Skeletal muscle satellite cell (primary cell): ENCODE measurements at regions not wholly inside any gene's neighbourhood (a gene's known extent, or its start where the extent isn't known, plus 50 kb on each side); places are given as distances from the start of the nearest gene placed in this dataset.
A peak's percentile ranks its signal among the peaks of the same experiment; 100 is the strongest.

Experiments used
- H3K27me3 ChIP-seq: 2 replicates; pipeline ENCODE4 v1.7.0; 2013; ENCODE audit warnings: low read length; ENCODE audit not compliant: control insufficient read depth, insufficient read depth
- H3K36me3 ChIP-seq: 2 replicates; pipeline ENCODE4 v1.7.0; 2013; ENCODE audit warnings: mild to moderate bottlenecking, control low read depth, low read length; ENCODE audit not compliant: insufficient read depth
- H3K4me1 ChIP-seq: 2 replicates; pipeline ENCODE4 v1.7.0; 2013; ENCODE audit warnings: low read length; ENCODE audit not compliant: control insufficient read depth, insufficient read depth
- H3K4me2 ChIP-seq: 2 replicates; pipeline ENCODE4 v1.7.0; 2013; ENCODE audit warnings: mild to moderate bottlenecking, low read length
- H3K4me3 ChIP-seq: 2 replicates; pipeline ENCODE4 v1.7.0; 2013; ENCODE audit warnings: low read length
- H3K9ac ChIP-seq: 2 replicates; pipeline ENCODE4 v1.7.0; 2013; ENCODE audit warnings: mild to moderate bottlenecking, low read depth, low read length, moderate library complexity
- H3K9me3 ChIP-seq: replicated peaks from 2 replicates; pipeline ENCODE4 v1.7.0; 2013; ENCODE audit warnings: mild to moderate bottlenecking, control low read depth, low read length

DNA sequence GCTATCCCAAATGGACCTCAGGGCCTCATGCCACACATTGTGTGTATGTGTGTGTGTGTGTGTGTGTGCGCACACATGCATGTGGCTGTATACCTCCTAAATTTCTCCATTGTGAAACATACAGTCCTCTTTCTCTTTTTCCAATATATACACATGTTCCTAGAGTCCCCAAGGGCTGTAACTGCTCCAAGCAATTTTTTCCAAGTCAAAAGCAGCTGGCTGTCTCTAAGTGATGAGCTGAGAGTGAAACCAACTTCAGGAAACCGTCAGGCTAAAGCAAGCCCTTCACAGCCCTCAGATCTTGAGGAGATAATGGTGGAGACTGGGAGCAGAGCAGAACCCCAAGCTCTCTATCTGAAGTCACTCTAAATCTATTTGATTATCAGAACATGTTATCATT, 496.1 kb upstream of the DIPK2B start:
- H3K9me3 ChIP-seq = no peaks in the 10 kb centered on the region
- H3K36me3 ChIP-seq = no peaks in the 10 kb centered on the region
- peak overlapping the region; percentile 0 for H3K9ac ChIP-seq
- no peaks in the 10 kb centered on the region for H3K27me3 ChIP-seq
- peaks cover 36% of the 10 kb centered on the region for H3K4me1 ChIP-seq
- H3K4me3 ChIP-seq = no peak overlapping the region
- H3K4me2 ChIP-seq = no peak overlapping the region

DNA sequence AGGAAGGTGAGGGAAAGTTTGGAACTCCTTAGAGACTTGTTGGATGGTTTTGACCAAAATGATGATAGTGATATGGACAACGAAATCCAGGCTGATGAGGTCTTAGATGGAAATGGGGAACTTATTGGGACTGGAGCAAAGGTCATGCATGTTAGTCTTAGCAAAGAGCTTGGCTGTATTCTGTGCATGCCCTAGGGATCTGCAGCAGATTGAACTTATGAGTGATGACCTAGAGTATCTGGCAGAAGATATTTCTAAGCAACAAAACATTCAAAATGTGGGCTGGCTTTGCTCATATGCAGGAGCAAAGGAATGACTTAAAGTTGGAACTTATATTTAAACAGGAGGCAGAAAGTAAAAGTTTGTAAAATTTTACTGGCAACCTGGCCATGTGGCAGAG, 489.3 kb upstream of the DIPK2B start:
- Histone ChIP-seq H3K9me3 (no peaks in the 10 kb centered on the region), H3K9ac (no peak overlapping the region), H3K4me1 (no peaks in the 10 kb centered on the region), H3K36me3 (no peaks in the 10 kb centered on the region), H3K27me3 (peaks cover 5% of the 10 kb centered on the region), H3K4me2 (no peak overlapping the region), H3K4me3 (no peak overlapping the region)

DNA sequence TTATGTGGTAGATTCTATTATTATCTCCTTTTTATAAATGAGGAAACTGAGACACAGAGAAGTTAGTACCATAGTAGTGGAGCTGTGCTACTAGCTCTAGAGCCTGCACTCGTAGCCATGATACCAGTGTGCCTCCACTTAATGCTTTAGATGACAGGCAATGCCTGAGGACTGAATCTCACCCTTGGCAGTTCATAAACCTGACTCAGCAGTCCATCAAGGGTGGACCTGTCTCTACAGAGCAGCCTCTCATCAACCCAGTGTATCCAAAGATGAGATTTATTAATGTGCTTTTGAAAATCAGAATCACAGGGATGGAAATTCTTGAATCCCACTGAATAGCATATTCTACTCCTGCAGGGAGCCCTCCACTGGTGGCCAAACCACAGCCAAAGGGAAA, 483.2 kb upstream of the DIPK2B start:
- no peaks in the 10 kb centered on the region for H3K4me1 ChIP-seq
- no peak overlapping the region for H3K4me3 ChIP-seq
- H3K9me3 ChIP-seq = no peaks in the 10 kb centered on the region
- H3K27me3 ChIP-seq = peaks cover 9% of the 10 kb centered on the region
- no peak overlapping the region for H3K9ac ChIP-seq
- H3K36me3 ChIP-seq = no peaks in the 10 kb centered on the region
- no peak overlapping the region for H3K4me2 ChIP-seq

DNA sequence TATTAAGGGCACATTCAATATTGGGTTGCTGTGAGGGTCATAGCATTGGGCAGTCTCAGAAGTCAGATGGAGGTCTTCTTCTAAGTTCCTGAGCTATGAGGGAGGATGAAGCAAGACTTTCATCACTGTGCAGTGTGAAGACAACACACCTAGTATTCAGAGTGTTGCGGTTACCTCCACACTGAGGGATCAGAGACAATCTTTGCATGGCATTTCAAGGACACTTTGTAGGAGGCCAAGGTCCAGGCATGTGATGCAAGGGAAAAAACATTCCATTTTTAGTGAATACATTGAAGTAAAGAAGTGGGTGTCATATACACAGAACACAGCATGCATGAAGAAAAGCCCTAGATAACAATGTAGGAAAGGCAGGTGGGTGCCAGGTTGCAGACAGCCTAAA, 481.2 kb upstream of the DIPK2B start:
- H3K4me2 ChIP-seq = no peak overlapping the region
- no peaks in the 10 kb centered on the region for H3K4me1 ChIP-seq
- no peak overlapping the region for H3K4me3 ChIP-seq
- no peaks in the 10 kb centered on the region for H3K36me3 ChIP-seq
- no peak overlapping the region for H3K9ac ChIP-seq
- no peaks in the 10 kb centered on the region for H3K9me3 ChIP-seq
- peaks cover 9% of the 10 kb centered on the region for H3K27me3 ChIP-seq

DNA sequence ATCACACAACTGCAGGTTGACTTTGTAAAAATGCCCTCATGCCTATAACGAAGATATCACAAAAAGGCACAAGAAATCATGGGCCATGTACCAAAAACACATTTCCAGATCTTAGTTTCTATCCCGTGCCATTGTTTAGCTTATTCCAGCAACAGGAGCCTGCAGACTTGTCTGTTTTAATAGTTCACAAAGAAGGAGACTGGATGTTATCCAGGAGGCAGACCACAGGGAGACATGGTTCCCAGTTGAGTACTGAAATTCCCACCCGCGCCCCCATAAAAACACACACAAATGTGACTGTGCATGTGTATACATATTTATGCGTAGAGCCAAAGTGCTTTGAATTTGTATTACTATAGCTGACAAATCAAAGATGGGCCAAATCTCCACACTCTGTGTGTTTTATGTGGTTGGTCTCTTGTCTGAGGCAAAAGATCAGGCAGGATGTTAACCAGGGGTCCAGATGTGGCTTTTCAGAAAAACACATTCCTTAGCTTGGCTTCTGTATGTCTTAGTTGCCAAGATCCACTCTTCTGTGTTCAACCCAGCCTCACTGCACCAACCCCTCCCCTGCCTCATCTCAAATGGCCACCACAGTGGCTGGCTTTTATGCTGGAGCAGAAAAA, 469.2 kb upstream of the DIPK2B start:
- Histone ChIP-seq H3K36me3 (no peaks in the 10 kb centered on the region), H3K27me3 (no peaks in the 10 kb centered on the region), H3K4me1 (peaks cover 41% of the 10 kb centered on the region), H3K4me2 (no peak overlapping the region), H3K9ac (peak overlapping the region; percentile 71), H3K9me3 (no peaks in the 10 kb centered on the region), H3K4me3 (no peak overlapping the region)

DNA sequence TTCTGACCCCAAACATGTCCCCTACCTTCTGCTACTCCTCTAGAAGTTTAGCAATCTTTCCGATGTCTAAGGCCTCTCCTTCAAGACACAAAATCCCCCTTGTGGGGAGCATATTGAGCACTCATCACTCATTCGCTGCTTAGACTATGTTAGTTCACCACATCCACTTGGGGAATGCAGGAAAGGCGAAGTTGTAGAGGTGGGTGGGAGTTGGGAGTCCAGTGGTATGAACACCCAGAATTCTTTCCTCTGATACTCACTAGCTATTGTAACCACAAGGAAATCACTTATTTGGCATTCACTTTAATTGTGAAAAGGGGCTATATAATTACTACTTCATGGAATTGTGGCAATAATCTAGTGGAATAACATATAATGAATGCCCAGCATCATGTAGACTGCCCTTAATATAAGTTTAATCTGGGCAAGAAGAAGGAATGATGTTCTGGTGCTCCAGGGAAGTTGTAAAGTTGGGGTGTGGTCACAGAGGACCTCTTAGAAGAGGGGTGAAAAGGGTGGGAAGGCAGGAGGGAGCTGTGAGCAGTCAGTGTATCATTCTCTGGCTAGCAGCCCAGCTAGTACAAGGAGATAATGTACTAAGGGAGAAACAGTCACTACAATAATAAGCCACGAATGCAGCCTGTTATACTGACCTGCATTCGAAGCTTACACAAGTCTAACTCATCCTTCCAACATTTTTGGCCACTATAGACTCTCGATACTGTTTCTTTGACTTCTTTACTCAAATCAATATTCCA, 468.2 kb upstream of the DIPK2B start:
- Histone ChIP-seq H3K36me3 (no peaks in the 10 kb centered on the region), H3K4me2 (peak overlapping the region; percentile 45), H3K27me3 (no peaks in the 10 kb centered on the region), H3K9me3 (no peaks in the 10 kb centered on the region), H3K4me3 (no peak overlapping the region), H3K9ac (peak overlapping the region; percentile 71), H3K4me1 (peaks cover 41% of the 10 kb centered on the region)

DNA sequence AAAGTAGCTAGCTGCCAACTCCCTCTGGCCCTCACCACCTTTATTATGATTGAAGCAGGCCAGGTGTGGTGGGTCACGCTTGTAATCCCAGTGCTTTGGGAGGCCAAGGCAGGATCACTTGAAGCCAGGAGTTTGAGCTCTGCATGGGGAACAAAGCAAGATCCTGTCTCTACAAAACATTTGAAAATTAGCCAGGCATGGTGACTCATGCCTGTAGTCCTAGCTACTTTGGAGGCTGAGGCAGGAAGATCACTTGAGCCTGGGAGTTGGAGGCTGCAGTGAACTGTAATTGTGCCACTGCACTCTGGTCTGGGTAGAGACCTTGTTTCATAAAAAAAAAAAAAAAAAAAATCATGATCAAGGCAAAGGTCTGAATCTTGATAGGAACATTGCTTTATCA, 467.0 kb upstream of the DIPK2B start:
- Histone ChIP-seq H3K4me3 (no peak overlapping the region), H3K9me3 (no peaks in the 10 kb centered on the region), H3K9ac (peak overlapping the region; percentile 65), H3K36me3 (no peaks in the 10 kb centered on the region), H3K4me2 (no peak overlapping the region), H3K27me3 (no peaks in the 10 kb centered on the region), H3K4me1 (peaks cover 41% of the 10 kb centered on the region)

DNA sequence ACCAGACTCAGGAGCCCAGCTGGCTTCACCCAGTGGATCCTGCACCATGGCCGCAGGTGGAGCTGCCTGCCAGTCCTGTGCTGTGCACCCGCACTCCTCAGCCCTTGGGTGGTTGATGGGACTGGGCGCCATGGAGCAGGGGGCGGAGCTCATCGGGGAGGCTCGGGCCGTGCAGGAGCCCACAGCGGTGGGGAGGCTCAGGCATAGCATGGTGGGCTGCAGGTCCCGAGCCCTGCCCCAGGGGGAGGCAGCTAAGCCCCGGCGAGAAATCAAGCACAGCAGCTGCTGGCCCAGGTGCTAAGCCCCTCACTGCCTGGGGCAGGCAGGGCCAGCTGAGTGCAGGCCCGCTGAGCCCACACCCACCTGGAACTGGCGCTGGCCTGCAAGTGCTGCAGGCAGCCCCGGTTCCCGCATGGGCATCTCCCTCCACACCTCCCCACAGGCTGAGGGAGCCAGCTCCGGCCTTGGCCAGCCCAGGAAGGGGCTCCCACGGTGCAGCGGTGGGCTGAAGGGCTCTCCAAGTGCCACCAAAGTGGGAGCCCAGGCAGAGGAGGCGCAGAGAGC, 464.1 kb upstream of the DIPK2B start:
- peaks cover 25% of the 10 kb centered on the region for H3K4me1 ChIP-seq
- H3K36me3 ChIP-seq = no peaks in the 10 kb centered on the region
- no peak overlapping the region for H3K4me2 ChIP-seq
- H3K9me3 ChIP-seq = no peaks in the 10 kb centered on the region
- no peak overlapping the region for H3K9ac ChIP-seq
- H3K4me3 ChIP-seq = no peak overlapping the region
- H3K27me3 ChIP-seq = no peaks in the 10 kb centered on the region

DNA sequence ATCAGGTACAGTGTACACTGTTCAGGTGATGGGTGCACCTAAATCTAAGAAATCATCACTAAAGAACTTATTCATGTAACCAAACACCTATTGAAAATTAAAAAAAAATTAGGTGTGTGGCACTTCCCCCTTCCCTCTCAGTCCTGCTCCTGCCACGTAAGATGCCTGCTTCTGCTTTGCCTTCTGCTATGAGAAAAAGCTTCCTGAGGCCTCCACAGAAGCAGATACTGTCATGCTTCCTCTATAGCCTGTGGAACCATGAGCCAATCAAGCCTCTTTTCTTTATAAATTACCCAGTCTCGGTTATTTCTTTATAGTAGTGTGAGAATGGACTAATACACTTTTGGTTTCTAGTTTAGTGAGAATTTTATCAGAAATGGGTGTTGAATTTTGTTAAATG, 459.8 kb upstream of the DIPK2B start:
- H3K27me3 ChIP-seq = no peaks in the 10 kb centered on the region
- H3K36me3 ChIP-seq = no peaks in the 10 kb centered on the region
- no peak overlapping the region for H3K9ac ChIP-seq
- peaks cover 7% of the 10 kb centered on the region for H3K9me3 ChIP-seq
- H3K4me1 ChIP-seq = no peaks in the 10 kb centered on the region
- no peak overlapping the region for H3K4me3 ChIP-seq
- H3K4me2 ChIP-seq = no peak overlapping the region

DNA sequence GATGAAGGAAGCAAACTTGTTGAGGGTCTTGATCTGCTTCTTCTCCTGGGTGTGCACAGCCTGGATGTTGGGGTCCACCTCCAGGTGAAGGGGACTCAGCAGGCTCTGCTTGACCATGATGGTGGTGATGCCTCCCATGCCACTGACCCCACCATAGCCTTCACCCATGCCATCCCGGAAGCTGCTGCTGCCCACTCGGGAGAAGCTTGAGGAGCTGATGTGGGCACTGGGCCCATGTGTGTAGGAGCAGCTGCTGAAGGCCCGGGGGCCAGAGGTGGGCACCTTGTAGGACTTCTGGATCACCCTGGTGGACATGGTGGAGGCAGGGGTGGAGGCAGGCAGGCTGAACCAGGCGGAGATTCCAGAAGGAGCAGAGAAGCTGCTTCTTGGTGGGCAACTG, 432.7 kb upstream of the DIPK2B start:
- no peaks in the 10 kb centered on the region for H3K36me3 ChIP-seq
- H3K9ac ChIP-seq = no peak overlapping the region
- no peak overlapping the region for H3K4me3 ChIP-seq
- peaks cover 2% of the 10 kb centered on the region for H3K4me1 ChIP-seq
- no peaks in the 10 kb centered on the region for H3K27me3 ChIP-seq
- no peak overlapping the region for H3K4me2 ChIP-seq
- H3K9me3 ChIP-seq = peaks cover 6% of the 10 kb centered on the region

DNA sequence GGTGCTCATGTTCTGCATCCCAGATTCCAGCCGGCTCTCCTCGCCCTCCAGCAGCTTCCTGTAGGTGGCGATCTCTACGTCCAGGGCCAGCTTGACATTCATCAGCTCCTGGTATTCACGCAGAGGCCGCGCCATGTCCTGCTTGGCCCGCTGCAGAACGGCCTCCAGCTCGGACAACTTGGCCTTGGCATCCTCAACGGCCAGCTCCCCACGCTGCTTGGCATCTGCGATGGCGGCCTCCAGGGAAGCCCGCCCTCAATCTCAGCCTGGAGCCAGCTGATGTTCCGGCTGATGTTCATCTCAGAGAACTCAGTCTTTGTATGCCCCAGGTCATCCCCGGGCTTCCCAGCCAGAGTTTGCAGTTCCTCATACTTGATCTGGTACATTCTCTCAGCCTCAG, 431.8 kb upstream of the DIPK2B start:
- Histone ChIP-seq H3K9me3 (peaks cover 6% of the 10 kb centered on the region), H3K27me3 (no peaks in the 10 kb centered on the region), H3K4me3 (no peak overlapping the region), H3K4me1 (peaks cover 9% of the 10 kb centered on the region), H3K4me2 (no peak overlapping the region), H3K36me3 (no peaks in the 10 kb centered on the region), H3K9ac (no peak overlapping the region)

DNA sequence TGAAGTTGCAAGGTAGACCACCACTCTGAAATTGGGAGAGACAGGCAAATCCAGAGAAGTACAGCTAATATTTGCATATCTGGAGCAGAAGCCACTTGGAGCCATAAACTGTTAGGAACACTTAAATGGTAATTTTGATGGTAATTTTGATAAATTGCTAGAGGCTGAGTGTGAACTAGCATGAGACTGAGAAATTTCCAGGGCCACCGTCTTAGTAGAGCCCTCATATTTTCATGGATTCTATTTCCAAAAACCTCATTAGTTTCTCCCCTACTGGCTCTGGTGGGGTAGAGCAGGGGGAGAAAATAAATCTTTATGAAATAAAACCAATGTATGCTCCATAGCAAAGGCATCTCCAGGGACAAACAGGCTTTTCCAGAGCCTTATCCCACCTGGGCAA, 429.4 kb upstream of the DIPK2B start:
- peaks cover 6% of the 10 kb centered on the region for H3K9me3 ChIP-seq
- H3K27me3 ChIP-seq = no peaks in the 10 kb centered on the region
- no peak overlapping the region for H3K4me2 ChIP-seq
- no peak overlapping the region for H3K9ac ChIP-seq
- peaks cover 9% of the 10 kb centered on the region for H3K4me1 ChIP-seq
- H3K4me3 ChIP-seq = no peak overlapping the region
- no peaks in the 10 kb centered on the region for H3K36me3 ChIP-seq
